Suppressor macrophage (primary cell): ENCODE measurements at regions not wholly inside any gene's neighbourhood (a gene's known extent, or its start where the extent isn't known, plus 50 kb on each side); places are given as distances from the start of the nearest gene placed in this dataset.

ENCODE experiments used
- DNase-seq, 4 experiments: peaks; one replicate each; pipeline ENCODE4 v3.0.0-alpha.2; 2020 to 2022

DNA sequence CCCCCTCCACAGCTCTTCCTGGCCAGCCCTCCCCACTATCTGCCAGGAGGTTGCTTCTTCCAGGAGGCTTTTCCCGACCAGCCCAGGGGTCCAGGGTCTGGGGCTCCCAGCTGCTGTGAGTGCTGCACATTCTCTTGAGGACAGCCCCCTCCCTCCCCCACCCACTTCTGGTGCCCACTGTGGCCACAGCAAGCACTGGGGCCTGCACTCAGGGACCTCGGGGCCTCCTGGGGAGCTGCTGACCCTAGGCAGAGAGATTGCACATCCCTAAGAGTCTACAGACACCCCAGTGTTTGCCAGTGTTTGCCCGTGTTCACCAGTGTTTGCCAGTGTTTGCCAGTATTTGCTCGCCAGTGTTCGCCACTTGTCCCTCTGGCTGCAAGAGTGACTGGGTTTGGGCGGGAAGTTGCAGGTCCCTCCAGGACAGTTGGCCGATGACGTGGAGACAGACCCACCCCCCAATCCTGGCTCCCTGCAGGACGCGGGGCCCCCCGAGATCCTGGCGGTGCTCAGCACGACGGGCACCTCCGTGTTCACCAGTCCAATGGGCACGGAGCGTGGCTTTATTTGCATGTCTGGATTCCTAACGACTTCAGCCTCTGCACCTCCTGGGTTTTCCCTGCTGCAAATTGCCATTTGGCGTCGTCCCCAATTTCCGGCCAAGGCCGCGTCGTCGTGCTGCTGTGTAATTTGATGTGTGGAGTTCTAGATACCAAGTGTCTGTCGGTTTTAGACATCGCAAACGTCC is 87.5 kb upstream of the NKX1-1 start:
- DNase-seq = no peak

DNA sequence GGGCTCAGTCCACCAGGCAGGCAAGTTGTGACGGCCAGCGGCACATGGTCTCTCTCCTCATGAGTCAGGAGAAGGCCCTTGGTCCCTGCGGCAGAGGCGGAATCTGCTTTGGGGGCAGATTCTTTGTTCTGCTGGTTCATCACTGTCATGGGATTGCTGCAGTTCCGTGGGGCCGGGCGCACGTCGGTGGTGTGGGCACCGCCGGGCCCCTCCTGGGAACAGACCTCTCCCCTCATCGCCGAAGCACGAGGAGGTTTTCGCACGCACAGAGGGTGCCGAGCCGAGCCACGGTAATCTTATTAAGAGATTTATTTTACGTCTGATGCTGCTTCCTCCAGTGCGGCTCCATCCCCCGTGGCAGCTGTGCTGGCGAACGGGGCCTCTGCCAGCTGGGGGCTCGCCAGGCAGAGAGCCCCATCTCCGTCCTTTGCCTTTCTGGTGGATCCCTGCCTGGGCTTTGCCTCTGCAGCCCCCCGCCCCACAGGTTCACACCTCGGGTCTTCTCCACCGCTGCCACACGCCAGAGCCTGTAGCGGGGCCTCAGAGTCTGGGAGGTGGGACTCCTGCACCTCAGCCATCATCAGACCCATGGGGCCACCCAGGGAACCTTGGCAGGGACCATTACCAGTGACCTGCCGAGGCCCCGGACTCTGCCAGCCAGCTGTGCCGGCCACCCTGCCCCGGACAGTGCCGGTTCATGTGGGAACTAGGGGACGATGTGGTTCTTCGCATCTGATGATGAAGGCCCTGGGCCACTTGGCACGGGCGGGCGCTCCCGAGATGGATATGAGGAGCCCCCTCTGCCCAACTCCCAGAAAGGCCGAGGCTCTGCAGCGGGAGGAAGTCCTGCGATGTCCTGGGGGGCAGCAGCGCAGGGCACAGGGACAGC is 86.7 kb upstream of the NKX1-1 start:
- DNase-seq = no peak

DNA sequence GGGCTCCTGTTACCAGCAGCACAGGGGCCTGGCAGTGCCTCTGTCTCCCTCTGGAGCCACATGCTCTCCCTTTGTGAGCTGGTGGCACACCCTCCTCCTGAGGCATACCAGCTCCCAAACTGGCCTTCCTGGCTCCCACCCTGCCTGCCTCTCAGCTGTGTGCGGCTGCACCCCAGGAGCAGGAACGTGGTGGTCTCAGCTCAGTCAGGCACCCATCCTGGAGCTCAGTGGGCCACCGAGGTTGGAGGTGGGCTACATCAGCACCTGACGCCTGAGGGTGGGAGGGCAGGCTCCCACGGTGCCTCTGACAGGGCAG is 85.9 kb upstream of the NKX1-1 start:
- no peak for DNase-seq

DNA sequence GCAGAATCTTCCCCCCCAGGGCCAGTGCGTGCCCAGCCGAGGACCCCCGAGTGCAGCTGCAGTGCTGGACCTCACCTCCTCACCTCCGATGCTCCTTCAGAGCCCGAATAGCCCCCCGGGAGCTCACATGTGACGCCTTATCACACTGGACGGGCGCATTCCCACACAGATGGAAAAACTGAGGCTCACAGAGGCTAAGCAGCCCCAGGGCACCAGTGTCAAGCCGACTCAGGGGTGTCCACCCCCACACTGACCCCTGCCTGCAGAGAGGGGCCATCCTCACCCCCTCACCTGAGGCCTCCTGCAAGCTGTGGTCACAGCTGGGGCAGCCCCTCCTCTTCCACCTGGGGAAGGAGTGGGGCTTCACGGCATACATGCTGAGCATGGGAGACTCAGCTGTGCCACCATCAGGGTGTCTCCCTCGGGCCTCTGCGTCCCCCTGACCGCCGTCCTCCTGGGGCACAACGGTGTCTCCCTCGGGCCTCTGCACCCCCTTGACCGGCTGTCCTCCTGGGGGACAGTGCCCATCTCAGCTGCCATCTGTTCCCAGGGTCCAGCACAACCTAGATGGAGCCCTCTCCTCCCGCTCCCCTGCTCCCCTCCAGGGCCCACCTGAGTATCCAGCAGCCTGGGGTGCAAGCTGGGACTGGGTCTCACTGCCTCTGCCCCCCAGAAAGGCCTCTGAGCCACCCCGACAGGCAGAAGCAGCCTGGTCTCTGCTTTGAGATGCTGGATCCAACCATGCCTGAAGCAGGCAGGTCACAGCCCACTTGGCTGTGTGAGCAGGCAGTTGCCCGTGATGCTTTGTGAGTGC is 85.3 kb upstream of the NKX1-1 start:
- DNase-seq = no peak

DNA sequence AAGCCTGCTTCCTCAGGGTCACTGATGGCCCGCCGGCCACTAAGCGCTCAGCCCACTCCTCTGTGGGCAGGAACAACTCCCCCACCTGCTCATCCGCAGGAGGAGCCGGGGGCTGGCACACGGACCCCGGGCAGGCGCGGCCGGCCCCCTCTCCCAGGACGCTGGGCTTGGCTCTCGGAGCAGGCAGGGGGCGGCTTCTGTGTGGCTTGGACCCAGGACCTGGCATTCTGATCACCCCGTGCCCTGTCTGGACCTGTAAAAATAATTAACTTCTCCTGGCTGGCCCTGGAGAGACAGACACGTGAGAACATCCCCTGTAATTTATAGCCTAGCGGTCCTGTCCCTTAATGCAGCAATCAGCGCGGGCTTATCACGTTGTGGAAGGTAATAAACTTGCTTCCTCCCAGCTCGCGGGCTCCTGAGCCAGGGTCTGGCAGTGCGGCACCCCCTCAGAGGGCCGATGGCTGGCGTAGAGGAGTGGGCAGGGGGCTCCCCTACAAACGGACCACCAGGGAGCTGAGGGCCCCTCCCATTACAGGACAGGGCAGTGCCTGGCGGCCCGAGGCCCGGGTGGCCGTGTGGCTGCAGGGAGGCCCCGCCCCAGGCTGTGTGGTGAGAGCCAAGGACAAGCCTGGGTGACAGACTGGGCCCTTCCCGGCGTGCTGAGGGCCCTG is 84.5 kb upstream of the NKX1-1 start:
- no peak for DNase-seq

DNA sequence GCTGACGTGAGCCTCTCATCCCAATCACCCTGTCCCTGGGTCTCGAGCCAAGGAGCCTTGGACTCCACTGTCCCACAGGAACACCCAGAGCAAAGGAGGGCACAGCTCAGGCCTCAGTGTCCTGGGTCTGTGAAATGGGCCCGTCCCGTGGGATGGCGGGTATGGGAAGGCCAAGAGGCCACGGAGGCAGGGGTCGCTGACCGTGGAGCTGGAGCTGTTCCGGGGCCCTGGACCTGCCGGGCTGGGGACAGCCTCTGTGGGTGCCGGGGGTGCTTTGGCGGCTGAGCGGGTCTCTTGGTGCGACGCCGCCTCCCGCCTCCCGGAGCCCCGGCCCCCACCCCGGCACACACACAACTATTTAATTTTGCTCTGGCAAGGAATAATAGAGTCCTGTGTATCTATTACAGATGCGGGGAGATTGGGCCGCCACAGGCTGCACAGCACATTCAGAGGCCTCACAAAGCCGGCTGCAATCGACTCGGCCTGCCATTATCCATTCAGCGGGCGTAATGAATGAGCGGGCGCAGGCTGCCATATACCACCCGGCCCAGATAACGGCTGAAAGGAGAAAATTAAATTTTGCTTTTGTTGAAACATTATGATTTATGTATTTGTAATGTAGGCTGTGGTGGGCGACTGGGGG is 83.9 kb upstream of the NKX1-1 start:
- no peak for DNase-seq

DNA sequence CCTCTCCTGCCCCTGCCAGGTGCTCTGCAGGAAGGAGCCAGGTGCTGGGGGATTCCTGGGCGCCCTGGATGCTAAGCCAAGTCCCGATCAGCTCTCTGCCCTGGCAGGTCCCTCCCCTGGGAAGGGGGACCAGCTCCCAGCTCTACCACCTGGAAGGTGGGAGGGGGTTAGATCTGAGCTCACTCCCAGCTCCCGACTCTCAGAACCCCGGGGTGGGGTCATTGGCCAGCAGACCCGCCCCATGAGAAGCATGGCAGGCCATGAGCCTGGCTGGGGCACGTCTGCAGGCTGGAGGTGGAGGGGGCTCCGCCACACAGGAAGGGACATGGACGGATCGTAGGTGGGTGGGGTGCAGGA is 83.4 kb upstream of the NKX1-1 start:
- no peak for DNase-seq

DNA sequence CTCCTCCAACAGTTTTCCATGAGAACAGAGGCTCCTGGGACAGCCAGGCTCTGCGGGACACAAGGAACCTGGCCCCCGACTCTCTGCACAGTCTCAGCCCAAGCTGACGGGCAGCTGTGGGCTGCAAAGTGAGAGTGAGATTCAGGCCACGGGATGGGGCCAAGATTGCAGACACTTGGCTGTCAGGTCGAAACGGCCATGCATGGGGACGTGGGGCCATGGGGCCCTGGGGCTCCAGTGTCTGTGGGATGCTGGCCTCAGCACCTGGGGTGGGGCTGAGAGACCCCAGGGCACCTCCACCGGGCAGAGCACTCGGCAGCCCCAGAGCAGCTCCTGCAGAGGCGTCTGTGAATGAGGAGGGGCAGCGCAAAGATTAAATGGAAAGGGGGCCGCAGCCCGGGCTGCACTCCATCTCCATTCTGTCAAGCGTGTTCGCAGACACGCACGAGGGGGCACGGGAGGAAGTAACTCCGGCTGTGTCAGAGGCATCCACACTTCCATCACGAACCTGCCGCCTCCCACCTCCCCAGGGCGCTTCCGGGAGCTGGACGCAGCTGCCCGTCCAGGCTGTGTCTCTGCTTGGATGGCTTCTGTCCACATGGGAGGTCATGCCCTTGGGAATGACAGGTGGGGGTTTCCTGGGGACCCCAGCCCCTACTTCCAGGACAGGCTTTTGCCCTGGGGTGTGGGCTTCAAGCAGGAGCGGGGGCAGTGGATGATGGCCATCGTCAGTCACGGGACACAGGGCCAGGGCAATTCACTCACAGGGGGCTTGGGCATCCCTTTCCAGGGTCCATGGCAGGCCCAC is 82.8 kb upstream of the NKX1-1 start:
- DNase-seq = no peak

DNA sequence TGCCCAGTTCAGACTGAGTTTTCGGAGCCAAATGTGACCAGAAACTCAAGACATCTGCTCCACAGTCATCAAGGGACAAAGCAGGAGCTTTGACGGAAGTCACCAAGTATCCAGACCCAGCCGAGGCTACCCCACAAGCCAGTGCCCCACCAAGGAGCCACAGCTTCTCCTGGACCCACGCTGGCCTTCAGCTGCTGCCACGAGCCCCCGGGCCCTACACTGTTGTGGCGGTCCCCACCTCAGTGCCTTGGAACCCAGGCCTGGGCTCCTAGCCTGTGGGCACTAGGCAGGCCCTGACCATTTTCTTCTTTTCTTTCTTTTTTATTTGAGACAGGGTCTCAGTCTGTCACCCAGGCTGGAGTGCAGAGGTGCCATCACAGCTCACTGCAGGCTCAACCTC is 82.1 kb upstream of the NKX1-1 start:
- no peak for DNase-seq

DNA sequence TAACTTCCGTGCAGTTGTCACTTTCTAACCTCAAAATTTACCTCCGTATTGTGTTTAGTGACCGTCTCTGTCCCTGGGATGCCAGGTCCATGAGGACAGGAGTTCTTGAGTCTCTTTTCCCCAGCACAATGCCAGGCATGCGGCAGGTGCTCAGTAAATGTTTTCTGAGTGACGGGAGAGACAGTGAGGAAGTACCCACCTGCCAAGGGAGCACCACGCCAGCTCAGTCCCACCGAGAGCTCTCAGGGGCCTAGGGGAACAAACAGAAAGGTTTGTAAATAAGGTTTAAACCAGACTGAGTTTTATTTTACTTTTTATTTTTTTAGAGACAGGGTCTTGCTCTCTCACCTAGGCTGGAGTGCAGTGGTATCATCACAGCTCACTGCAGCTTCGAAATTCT is 81.5 kb upstream of the NKX1-1 start:
- no peak for DNase-seq

DNA sequence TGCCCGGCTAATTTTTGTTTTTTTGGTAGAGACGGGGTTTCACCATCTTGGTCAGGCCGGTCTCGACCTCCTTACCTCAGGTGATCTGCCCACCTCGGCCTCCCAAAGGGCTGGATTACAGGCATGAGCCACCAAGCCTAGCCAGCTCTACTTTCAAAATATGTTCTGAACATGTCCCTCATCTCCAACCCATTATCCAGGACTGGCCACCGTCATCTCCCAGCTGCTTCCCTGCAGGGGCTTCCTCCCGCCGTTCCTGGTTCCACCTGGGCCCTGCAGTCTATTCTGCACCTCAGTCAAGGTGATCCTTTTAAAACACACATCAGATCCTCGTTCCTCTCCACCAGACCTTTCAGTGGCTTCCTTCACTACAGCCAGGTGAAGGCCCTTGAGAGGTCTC is 80.9 kb upstream of the NKX1-1 start:
- no peak for DNase-seq

DNA sequence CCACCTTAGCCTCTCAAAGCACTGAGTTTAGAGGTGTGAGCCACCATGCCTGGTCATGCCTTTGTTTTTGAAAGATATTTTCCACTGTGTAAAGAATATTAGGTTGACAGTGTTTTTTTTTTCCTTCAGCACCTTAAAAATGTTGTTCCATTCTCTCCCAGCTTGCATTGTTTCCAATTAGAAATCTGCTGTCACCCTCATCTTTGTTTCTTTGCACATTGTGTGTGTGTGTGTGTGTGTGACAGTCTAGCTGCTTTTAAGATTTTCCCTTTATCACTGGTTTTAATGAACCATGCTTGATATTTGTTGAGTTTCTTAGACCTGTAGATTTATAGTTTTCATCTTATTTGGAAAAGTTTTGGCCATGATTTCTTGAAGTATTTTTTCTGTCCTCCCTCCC is 79.0 kb upstream of the NKX1-1 start:
- DNase-seq = no peak

DNA sequence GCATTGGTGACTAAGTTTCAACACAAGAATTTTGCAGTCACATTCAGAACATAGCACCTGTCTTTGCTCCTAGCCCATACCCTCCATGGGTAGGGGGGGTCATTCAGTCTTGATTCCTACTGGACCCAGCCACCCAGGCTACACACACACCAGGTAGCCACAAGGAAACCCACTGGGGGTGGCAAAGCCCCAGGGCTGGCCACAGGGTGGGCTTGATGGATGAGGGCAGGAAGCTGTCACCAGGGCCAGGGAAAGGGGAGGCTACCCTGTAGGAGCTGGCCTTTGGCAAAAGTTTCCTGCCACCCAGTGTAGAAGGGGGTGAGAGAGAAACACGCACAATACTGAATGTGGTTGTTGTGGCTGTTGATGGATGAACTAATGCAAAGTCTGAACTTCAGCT is 74.5 kb upstream of the NKX1-1 start:
- no peak for DNase-seq

DNA sequence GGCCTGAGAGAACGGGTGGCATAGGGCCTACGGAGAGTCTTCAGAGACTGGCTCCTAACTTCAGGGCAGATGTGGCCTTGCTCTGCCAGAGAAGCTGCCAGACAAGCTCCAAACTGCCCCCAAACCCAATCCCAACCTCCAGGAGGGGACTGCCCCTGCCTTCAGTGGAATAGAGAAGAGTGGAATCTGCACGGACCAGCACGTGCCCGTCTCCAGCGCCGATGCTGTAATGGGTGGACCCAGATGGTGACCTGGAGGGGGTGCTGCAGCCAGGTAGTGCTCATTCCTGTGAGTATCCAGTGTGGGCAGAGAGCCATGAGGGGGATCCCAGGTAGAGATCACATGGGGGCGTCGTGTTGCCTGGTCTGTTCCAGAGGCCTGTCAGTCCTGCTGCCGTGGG is 73.2 kb upstream of the NKX1-1 start:
- DNase-seq = no peak

DNA sequence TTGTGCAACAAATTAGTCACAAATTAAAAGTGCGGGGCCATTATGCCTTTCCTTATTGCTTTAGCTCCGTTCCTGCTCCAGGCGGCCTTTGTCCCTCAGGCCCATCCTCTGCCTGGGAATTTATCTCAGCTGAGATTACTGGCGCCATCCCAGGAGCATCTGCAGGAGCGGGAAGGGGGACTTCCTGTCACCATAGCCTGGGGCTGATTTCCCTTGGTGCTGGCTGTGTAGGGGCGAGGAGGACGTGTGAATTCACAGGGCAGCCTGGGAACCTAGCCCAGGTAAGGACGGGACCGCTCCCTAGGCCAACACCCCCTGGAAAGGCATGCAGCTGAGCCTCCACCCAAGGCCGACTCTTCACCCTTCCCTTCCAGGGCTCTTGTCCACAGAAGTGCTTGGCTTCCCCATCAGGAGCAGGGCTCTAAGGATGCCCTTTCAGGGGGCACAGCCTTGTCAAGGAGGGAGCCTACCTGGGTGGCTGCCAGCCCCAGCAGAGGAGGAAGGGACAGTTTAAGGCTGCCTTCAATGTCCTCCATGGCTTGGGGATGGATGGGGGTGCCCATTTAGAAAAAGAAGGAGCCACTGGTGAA is 72.6 kb upstream of the NKX1-1 start:
- DNase-seq = no peak

DNA sequence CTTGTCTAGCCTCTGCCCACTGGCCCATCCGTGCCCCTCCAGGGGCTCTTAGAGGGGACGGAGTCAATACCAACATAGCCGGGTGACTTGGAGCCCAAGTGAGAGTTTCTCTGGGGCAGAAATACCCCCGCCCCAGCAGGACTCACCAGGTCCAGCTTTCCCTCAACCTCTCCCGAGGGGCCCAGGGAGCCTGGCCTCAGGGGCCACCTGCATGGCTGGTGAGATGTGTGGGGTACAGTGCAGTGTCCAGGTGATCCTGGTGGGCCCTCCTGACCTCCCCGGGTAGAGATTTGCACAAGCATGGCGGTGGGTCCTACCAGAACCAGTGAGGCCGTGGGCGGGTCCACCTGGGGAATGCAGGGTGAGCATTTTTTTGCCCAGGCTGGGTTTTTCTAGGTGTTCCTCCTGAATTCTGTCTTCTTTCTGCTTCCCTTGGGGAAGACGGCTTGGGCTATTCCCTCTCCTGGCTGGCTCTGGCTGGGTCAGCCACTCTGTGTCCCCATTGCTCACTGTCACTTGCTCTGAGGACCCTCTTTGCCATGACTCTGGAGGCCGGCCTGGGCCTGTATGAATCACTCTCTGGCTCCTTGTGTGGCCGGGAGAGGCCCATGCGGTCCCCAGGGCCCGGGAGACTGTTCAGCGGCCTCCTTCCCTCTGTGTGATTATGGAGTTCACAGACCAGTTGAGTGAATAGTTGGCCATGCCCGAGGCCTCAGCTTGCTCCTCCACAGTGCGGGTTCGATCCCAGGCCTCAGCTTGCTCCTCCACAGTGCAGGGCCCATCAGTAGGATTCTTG is 71.0 kb upstream of the NKX1-1 start:
- DNase-seq = no peak

DNA sequence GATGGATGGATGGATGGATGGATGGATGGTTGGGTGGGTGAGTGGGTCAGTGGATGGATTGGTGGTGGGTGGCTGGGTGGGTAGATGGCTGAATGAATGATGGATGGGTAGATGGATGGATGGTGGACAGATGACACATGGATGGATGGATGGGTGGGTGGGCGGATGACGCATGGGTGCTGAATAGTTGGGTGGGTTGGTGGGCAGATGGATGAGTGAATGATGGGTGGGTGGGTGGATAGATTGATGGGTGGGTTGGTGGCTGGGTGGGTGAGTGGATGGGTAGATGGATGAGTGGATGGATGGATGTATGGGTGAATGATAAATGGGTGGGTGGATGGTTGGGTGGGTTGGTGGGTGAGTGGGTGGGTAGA is 69.9 kb upstream of the NKX1-1 start:
- DNase-seq = no peak

DNA sequence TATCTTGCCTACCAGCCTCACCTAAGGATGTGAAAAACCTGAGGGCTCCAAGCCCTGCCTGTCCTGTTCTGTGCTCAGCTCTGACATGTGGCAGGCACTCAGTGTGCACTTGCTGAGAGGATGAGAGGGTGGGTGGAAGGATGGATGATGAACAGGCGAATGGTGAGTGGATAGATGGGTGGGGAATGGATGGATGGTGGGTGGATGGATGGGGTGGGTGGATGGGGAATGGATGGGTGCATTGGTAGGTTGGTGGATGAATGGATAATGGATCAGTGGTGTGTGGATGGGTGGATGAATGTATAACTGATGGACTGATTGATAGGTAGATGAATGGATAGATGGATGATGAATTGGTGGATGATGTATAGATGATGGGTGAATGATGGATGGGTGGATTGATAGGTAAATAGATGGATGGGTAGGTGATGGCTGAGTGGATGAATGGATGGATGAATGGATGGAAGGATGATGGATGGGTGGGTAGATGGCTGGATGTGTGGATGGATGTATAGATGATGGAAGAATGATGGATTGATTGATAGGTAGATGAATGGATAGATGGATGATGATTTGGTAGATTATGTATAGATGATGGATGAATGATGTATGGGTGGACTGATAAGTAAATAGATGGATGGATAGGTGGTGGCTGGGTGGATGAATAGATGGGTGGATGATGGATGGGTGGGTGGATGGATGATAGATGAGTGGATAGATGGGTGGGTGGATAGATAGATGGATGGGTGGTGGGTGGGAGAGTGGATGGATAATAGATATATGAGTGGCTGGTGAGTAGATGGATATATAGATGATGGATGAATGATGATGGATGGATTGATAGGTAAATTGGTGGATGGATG is 69.3 kb upstream of the NKX1-1 start:
- DNase-seq = no peak
